T-helper 2 cell treated with Interferon-gamma antibody and Interleukin-4, amounts not matched to agents 100 ng/mL and 5 ng/mL, for 36 hours (primary cell): ENCODE measurements at regions not wholly inside any gene's neighbourhood (a gene's known extent, or its start where the extent isn't known, plus 50 kb on each side); places are given as distances from the start of the nearest gene placed in this dataset.

Experiments
- intact Hi-C: fragments of 100-400 bp; cut with micrococcal nuclease; formaldehyde crosslinking; loops from one replicate; pipeline ENCODE4 v1.15.1; 2023

- intact Hi-C loops, result no loop called here
Observed at GRCh38 chr3:70840106-70840870, 527.9 kb upstream of the MDFIC2 start.

- intact Hi-C loops, result no loop called here
Observed at GRCh38 chr3:70833239-70833960, 521.0 kb upstream of the MDFIC2 start.

GRCh38 chr3:70832834-70833205, 520.4 kb upstream of the MDFIC2 start:
- intact Hi-C loops, result no loop called here

- intact Hi-C loops, result no loop called here
Observed at GRCh38 chr3:70832089-70832833, 519.8 kb upstream of the MDFIC2 start.

- intact Hi-C loops, result no loop called here
Observed at GRCh38 chr3:70829092-70829491, 516.7 kb upstream of the MDFIC2 start.

- intact Hi-C loops, result no loop called here
Observed at GRCh38 chr3:70824773-70825172, 512.3 kb upstream of the MDFIC2 start.

- intact Hi-C loops, result no loop called here
Observed at GRCh38 chr3:70824078-70824477, 511.6 kb upstream of the MDFIC2 start.

GRCh38 chr3:70823622-70824021, 511.2 kb upstream of the MDFIC2 start:
- intact Hi-C loops, result no loop called here

GRCh38 chr3:70822669-70823068, 510.2 kb upstream of the MDFIC2 start:
- intact Hi-C loops, result no loop called here

- intact Hi-C loops, result no loop called here
Observed at GRCh38 chr3:70821602-70822001, 509.2 kb upstream of the MDFIC2 start.

- intact Hi-C loops, result no loop called here
Observed at GRCh38 chr3:70820397-70820796, 508.0 kb upstream of the MDFIC2 start.

GRCh38 chr3:70818145-70818544, 505.7 kb upstream of the MDFIC2 start:
- intact Hi-C loops, result no loop called here

GRCh38 chr3:70816346-70816745, 503.9 kb upstream of the MDFIC2 start:
- intact Hi-C loops, result no loop called here

GRCh38 chr3:70815817-70816216, 503.4 kb upstream of the MDFIC2 start:
- intact Hi-C loops, result no loop called here

GRCh38 chr3:70813311-70813710, 500.9 kb upstream of the MDFIC2 start:
- intact Hi-C loops, result no loop called here

GRCh38 chr3:70811880-70812279, 499.4 kb upstream of the MDFIC2 start:
- intact Hi-C loops, result no loop called here

GRCh38 chr3:70808881-70809280, 496.4 kb upstream of the MDFIC2 start:
- intact Hi-C loops, result no loop called here

- intact Hi-C loops, result no loop called here
Observed at GRCh38 chr3:70806556-70806955, 494.1 kb upstream of the MDFIC2 start.

- intact Hi-C loops, result no loop called here
Observed at GRCh38 chr3:70806021-70806420, 493.6 kb upstream of the MDFIC2 start.

GRCh38 chr3:70805061-70805889, 492.8 kb upstream of the MDFIC2 start:
- intact Hi-C loops, result no loop called here

GRCh38 chr3:70803891-70804290, 491.5 kb upstream of the MDFIC2 start:
- intact Hi-C loops, result no loop called here
